ACC112 (cell line): ENCODE measurements at regions not wholly inside any gene's neighbourhood (a gene's known extent, or its start where the extent isn't known, plus 50 kb on each side); places are given as distances from the start of the nearest gene placed in this dataset.

Source experiments
- H2AFZ ChIP-seq: fragments of 200-600 bp; sonication (generic); one replicate; pipeline ENCODE4 v1.6.0; 2017; ENCODE audit warnings: antibody characterized with exemption, low read length; ENCODE audit not compliant: unreplicated experiment
- H3K27ac ChIP-seq: fragments of 200-600 bp; sonication (generic); 2 replicates; pipeline ENCODE4 v1.5.1; 2014; ENCODE audit warnings: low read depth, mild to moderate bottlenecking, antibody characterized with exemption, low read length, moderate library complexity
- H3K27me3 ChIP-seq: fragments of 200-600 bp; sonication (generic); 2 replicates; pipeline ENCODE4 v1.6.1; 2014; ENCODE audit warnings: mild to moderate bottlenecking, antibody characterized with exemption, low read length, moderate library complexity, mixed read lengths; ENCODE audit not compliant: insufficient read depth
- H3K36me3 ChIP-seq: fragments of 200-600 bp; sonication (generic); 2 replicates; pipeline ENCODE4 v1.6.1; 2016; ENCODE audit warnings: mild to moderate bottlenecking, antibody characterized with exemption, low read length, moderate library complexity, mixed read lengths; ENCODE audit not compliant: insufficient read depth
- H3K4me1 ChIP-seq: fragments of 200-600 bp; sonication (generic); one replicate; pipeline ENCODE4 v1.6.1; 2016; ENCODE audit warnings: low read length, mixed read lengths; ENCODE audit not compliant: insufficient read depth, unreplicated experiment, control insufficient read depth
- H3K4me3 ChIP-seq: fragments of 200-600 bp; sonication (generic); 2 replicates; pipeline ENCODE4 v1.5.1; 2014; ENCODE audit warnings: mild to moderate bottlenecking, low read depth, low read length
- H3K79me2 ChIP-seq: fragments of 200-600 bp; sonication (generic); one replicate; pipeline ENCODE4 v1.6.0; 2016; ENCODE audit warnings: low read length; ENCODE audit not compliant: control insufficient read depth, unreplicated experiment, insufficient read depth

GRCh38 chr4:139611391-139611790 is 54.2 kb upstream of the MGST2 start:
- no peak overlapping the region for H3K27ac ChIP-seq

GRCh38 chr4:139609647-139610046 is 53.6 kb upstream of the SETD7 start:
- Histone ChIP-seq H3K27me3 (peaks cover 7% of the 10 kb centered on the region), H3K79me2 (no peaks in the 10 kb centered on the region), H2AFZ (no peak overlapping the region), H3K4me3 (no peak overlapping the region), H3K27ac (0 out of 2 replicates have a peak overlapping the region, but pooled peaks have one; percentile 0), H3K4me1 (peaks cover 39% of the 10 kb centered on the region), H3K36me3 (no peaks in the 10 kb centered on the region)

More at GRCh38 chr4:139611391-139611790, 54.2 kb upstream of the MGST2 start:
- Histone ChIP-seq H3K27me3 (no peaks in the 10 kb centered on the region; the same call in 1 of the 2 replicates), H3K36me3 (no peaks in the 10 kb centered on the region), H3K4me1 (peaks cover 37% of the 10 kb centered on the region), H2AFZ (no peak overlapping the region), H3K79me2 (no peaks in the 10 kb centered on the region), H3K4me3 (no peak overlapping the region)

DNA sequence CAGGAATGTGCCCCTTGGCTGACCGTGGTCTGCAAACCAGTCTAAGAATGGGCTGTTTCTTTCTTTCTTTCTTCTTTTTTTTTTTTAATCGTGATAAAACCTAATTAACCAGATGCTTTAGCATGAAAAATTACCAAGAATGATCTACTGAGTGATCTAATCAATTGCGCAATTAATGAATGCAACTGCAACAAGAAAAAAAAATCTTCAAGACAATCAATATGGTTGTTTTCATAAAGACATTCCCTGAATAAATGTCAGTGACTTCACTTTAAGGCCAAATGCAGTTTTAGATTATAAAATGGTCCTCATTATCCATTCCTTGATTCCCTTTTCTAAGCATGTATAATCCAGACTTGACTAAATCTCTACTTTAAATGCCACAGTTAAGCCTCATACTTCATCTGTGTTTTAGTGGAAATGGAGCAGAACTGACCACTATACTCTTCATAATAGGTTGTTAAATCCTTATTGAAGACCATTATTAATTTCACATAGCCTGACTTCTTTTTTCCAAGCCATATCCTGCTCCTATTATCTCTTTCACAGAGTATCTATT is 51.6 kb upstream of the SETD7 start:
- Histone ChIP-seq H3K79me2 (no peaks in the 10 kb centered on the region), H3K27me3 (peaks cover 7% of the 10 kb centered on the region), H3K36me3 (no peaks in the 10 kb centered on the region), H3K4me3 (peak overlapping the region; percentile 32; the same call in 1 of the 2 replicates), H2AFZ (peak overlapping the region; percentile 16), H3K4me1 (peaks cover 39% of the 10 kb centered on the region), H3K27ac (peak overlapping the region; percentile 51; the same call in 1 of the 2 replicates)

GRCh38 chr4:139606579-139607501 is 50.8 kb upstream of the SETD7 start:
- Histone ChIP-seq H3K79me2 (no peaks in the 10 kb centered on the region), H3K36me3 (no peaks in the 10 kb centered on the region), H3K27me3 (peaks cover 7% of the 10 kb centered on the region), H2AFZ (peak overlapping the region; percentile 16), H3K4me1 (peaks cover 39% of the 10 kb centered on the region), H3K4me3 (peak overlapping the region; percentile 34), H3K27ac (peak overlapping the region; percentile 51; the same call in 1 of the 2 replicates)

- H3K4me3 ChIP-seq, result peak overlapping the region; percentile 34; the same call in 1 of the 2 replicates
- H3K36me3 ChIP-seq, result no peaks in the 10 kb centered on the region
- no peak overlapping the region for H2AFZ ChIP-seq
- H3K4me1 ChIP-seq, result peaks cover 39% of the 10 kb centered on the region
- no peaks in the 10 kb centered on the region for H3K79me2 ChIP-seq
- H3K27ac ChIP-seq, result no peak overlapping the region
- peaks cover 7% of the 10 kb centered on the region for H3K27me3 ChIP-seq
Observed at GRCh38 chr4:139606103-139606502, 50.1 kb upstream of the SETD7 start.
